IPS-NIHi7 (cell line): ENCODE measurements at regions not wholly inside any gene's neighbourhood (a gene's known extent, or its start where the extent isn't known, plus 50 kb on each side); places are given as distances from the start of the nearest gene placed in this dataset.

Experiments used
- DNase-seq: peaks from one replicate; pipeline ENCODE4 v3.0.0; 2012; ENCODE audit warnings: mixed read lengths; ENCODE audit errors: extremely low spot score

- no peak for DNase-seq
These were observed 1192.7 kb downstream of the KCNT2 start for GRCh38 chr1:195415584-195415983.

GRCh38 chr1:195394567-195394966 is 1213.7 kb downstream of the KCNT2 start:
- DNase-seq: no peak

GRCh38 chr1:195376190-195376589 is 1232.0 kb downstream of the KCNT2 start:
- DNase-seq: peak; percentile 9

- DNase-seq: no peak
These were observed 1234.4 kb downstream of the KCNT2 start for GRCh38 chr1:195373856-195374255.

GRCh38 chr1:195345149-195345548 is 1263.1 kb downstream of the KCNT2 start:
- DNase-seq: peak; percentile 17

- DNase-seq: no peak
These were observed 1270.6 kb downstream of the KCNT2 start for GRCh38 chr1:195337646-195338045.

- DNase-seq: no peak
These were observed 1271.4 kb downstream of the KCNT2 start for GRCh38 chr1:195336812-195337211.

- no peak for DNase-seq
These were observed 1272.7 kb downstream of the KCNT2 start for GRCh38 chr1:195335541-195335940.

GRCh38 chr1:195332102-195332501 is 1276.1 kb downstream of the KCNT2 start:
- no peak for DNase-seq

GRCh38 chr1:195328681-195329080 is 1279.6 kb downstream of the KCNT2 start:
- no peak for DNase-seq

- no peak for DNase-seq
These were observed 1280.1 kb downstream of the KCNT2 start for GRCh38 chr1:195328102-195328501.

- no peak for DNase-seq
These were observed 1280.9 kb downstream of the KCNT2 start for GRCh38 chr1:195327361-195327760.

GRCh38 chr1:195326325-195326724 is 1281.9 kb downstream of the KCNT2 start:
- no peak for DNase-seq

- no peak for DNase-seq
These were observed 1283.1 kb downstream of the KCNT2 start for GRCh38 chr1:195325181-195325580.

GRCh38 chr1:195306281-195306680 is 1302.0 kb downstream of the KCNT2 start:
- no peak for DNase-seq

GRCh38 chr1:195294911-195295310 is 1313.3 kb downstream of the KCNT2 start:
- DNase-seq: no peak

- no peak for DNase-seq
These were observed 1329.6 kb downstream of the KCNT2 start for GRCh38 chr1:195278644-195279043.

GRCh38 chr1:195275710-195276109 is 1332.5 kb downstream of the KCNT2 start:
- DNase-seq: no peak

- DNase-seq: no peak
These were observed 1356.3 kb downstream of the KCNT2 start for GRCh38 chr1:195251900-195252299.

GRCh38 chr1:195243492-195243891 is 1364.7 kb downstream of the KCNT2 start:
- DNase-seq: no peak

- DNase-seq: no peak
These were observed 1367.2 kb downstream of the KCNT2 start for GRCh38 chr1:195241066-195241465.

- DNase-seq: no peak
These were observed 1369.9 kb downstream of the KCNT2 start for GRCh38 chr1:195238313-195238712.

- no peak for DNase-seq
These were observed 1371.0 kb downstream of the KCNT2 start for GRCh38 chr1:195236991-195237889.
